CD4-positive, alpha-beta memory T cell (primary cell): ENCODE measurements at regions not wholly inside any gene's neighbourhood (a gene's known extent, or its start where the extent isn't known, plus 50 kb on each side); places are given as distances from the start of the nearest gene placed in this dataset.

ENCODE experiments used
- CTCF ChIA-PET: fragments of 350-600 bp; sonication (Branson Sonifier 250); formaldehyde crosslinking; loops from one replicate; lab custom pipeline; 2021; ENCODE audit warnings: inconsistent platforms; ENCODE audit not compliant: partially characterized antibody; lab: Charles Lee
- POLR2A ChIA-PET: fragments of 350-600 bp; sonication (Branson Sonifier 250); formaldehyde crosslinking; loops from one replicate; lab custom pipeline; 2021; ENCODE audit not compliant: partially characterized antibody; lab: Charles Lee
- DNase-seq, 5 donors: peaks; one replicate each; pipeline versions ENCODE4 v3.0.0 to v3.0.0-alpha.2; 2020 to 2022; ENCODE audit warnings: mixed read lengths in 1 of 5
- H3K27ac ChIP-seq: one replicate; pipeline ENCODE4 v1.7.0; 2013; ENCODE audit warnings: low read depth, low read length
- H3K27me3 ChIP-seq: 2 replicates; pipeline ENCODE4 v1.7.0; 2013; ENCODE audit warnings: mild to moderate bottlenecking, low read length, moderate library complexity; ENCODE audit not compliant: insufficient read depth
- H3K36me3 ChIP-seq: 2 replicates; pipeline ENCODE4 v1.7.0; 2013; ENCODE audit warnings: mild to moderate bottlenecking, low read length, moderate library complexity; ENCODE audit not compliant: insufficient read depth
- H3K4me1 ChIP-seq: 2 replicates; pipeline ENCODE4 v1.7.0; 2013; ENCODE audit warnings: mild to moderate bottlenecking, low read length, moderate library complexity; ENCODE audit not compliant: insufficient read depth
- H3K4me3 ChIP-seq, 2 donors: one replicate each; pipeline ENCODE4 v1.7.0; 2013; ENCODE audit warnings: low read length in 2 of 2, mild to moderate bottlenecking in 1 of 2
- H3K9me3 ChIP-seq, 2 donors: one replicate each; pipeline ENCODE4 v1.7.0; 2013; ENCODE audit warnings: low read length in 2 of 2, control low read depth in 1 of 2; ENCODE audit not compliant: control insufficient read depth in 1 of 2
- H3K27ac Mint-ChIP-seq, 7 donors: one replicate each; pipeline ENCODE4 v1.8.0; 2020 to 2021; ENCODE audit warnings: mixed read lengths in 7 of 7, mild to moderate bottlenecking in 6 of 7, inconsistent platforms in 3 of 7, moderate library complexity in 3 of 7
- H3K27me3 Mint-ChIP-seq, 2 donors: one replicate each; pipeline ENCODE4 v1.8.0; 2020 to 2021; ENCODE audit warnings: mixed read lengths in 2 of 2
- H3K36me3 Mint-ChIP-seq, 2 donors: one replicate each; pipeline ENCODE4 v1.8.0; 2020 to 2021; ENCODE audit warnings: mixed read lengths in 2 of 2, inconsistent platforms in 1 of 2, mild to moderate bottlenecking in 1 of 2
- H3K4me1 Mint-ChIP-seq, 4 donors: one replicate each; pipeline ENCODE4 v1.8.0; 2020 to 2021; ENCODE audit warnings: mixed read lengths in 4 of 4, mild to moderate bottlenecking in 1 of 4
- H3K4me3 Mint-ChIP-seq, 8 donors: one replicate each; pipeline ENCODE4 v1.8.0; 2020 to 2021; ENCODE audit warnings: mixed read lengths in 8 of 8, mild to moderate bottlenecking in 7 of 8, moderate library complexity in 6 of 8, inconsistent platforms in 3 of 8
- H3K9me3 Mint-ChIP-seq, 8 donors: one replicate each; pipeline ENCODE4 v1.8.0; 2020 to 2021; ENCODE audit warnings: mixed read lengths in 8 of 8, mild to moderate bottlenecking in 5 of 8, inconsistent platforms in 3 of 8, moderate library complexity in 1 of 8
- intact Hi-C: fragments of 100-400 bp; cut with micrococcal nuclease; formaldehyde crosslinking; loops from one replicate; pipeline ENCODE4 v1.15.1; 2023

DNA sequence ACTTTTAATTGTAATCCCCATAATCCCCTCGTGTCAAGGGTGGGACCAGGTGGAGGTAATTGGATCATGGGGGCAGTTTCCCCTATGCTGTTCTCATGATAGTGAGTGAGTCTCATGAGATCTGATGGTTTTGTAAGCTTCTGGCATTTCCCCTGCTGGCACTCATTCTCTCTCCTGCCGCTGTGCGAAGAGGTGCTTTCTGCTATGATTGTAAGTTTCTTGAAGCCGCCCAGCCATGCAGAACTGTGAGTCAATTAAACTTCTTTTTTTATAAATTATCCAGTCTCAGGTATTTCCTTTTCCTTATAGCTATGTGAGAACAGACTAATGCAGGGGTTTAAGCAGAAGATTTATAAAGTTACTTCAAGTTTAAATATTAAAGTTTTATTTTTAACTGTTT, 655.2 kb downstream of the EPHA4 start:
- Mint-ChIP-seq H3K27ac (no peak overlapping the region), H3K9me3 (peaks cover 0 to 4% (median 0%) of the 10 kb centered on the region in 8 donors), H3K4me1 (no peaks in the 10 kb centered on the region), H3K27me3 (no peaks in the 10 kb centered on the region), H3K36me3 (no peaks in the 10 kb centered on the region), H3K4me3 (no peak overlapping the region)
- DNase-seq: no peak
- Histone ChIP-seq H3K4me1 (no peaks in the 10 kb centered on the region), H3K36me3 (no peaks in the 10 kb centered on the region), H3K27me3 (no peaks in the 10 kb centered on the region), H3K27ac (no peak overlapping the region), H3K4me3 (no peak overlapping the region), H3K9me3 (no peaks in the 10 kb centered on the region)
- CTCF ChIA-PET: no interaction called here
- intact Hi-C loops: no loop called here
- POLR2A ChIA-PET: no interaction called here

DNA sequence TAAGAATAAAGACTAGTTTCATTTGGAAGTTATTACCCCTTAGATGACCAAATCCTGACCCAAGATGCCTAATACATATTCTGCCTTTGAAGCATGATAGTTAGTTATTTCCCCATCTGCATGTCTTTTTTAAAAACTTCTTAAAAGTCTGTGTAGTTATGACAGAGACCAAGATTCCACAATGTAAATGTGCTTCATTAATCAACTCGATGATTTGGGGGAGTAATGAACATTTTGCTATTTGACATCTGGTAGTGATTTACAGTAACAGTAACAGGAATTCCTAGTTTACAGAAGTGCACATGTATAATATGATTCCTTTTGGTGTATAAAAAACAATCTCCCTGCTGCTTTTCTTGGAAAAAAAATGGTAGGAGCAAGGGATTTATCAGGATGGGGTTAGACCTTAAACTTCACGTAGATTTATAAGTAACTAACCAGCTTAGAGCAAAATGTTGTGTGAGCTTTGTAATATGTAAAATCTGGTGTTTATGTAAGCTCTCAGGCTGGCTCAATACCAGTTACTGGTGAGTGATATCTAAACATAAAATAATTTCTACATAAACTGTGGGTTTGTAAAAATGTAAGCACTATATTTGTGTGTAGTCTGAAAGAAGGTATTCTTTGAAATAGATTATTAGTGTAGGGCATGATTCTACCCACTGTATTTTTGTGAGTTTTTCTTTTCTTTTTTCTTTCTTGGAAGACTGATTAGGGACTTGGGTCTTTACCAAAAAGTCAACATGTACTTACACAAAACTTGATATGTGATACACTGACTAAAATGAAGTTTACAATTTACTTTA, 641.6 kb downstream of the EPHA4 start:
- Histone ChIP-seq H3K4me1 (no peaks in the 10 kb centered on the region), H3K4me3 (no peak overlapping the region), H3K27me3 (no peaks in the 10 kb centered on the region), H3K27ac (no peak overlapping the region), H3K36me3 (no peaks in the 10 kb centered on the region), H3K9me3 (no peaks in the 10 kb centered on the region)
- Mint-ChIP-seq H3K4me3 (no peak overlapping the region), H3K27ac (no peak overlapping the region), H3K9me3 (peaks cover 0 to 33% (median 18%) of the 10 kb centered on the region in 8 donors), H3K4me1 (no peaks in the 10 kb centered on the region), H3K27me3 (peaks cover 0 to 2% of the 10 kb centered on the region in 2 donors), H3K36me3 (no peaks in the 10 kb centered on the region)
- ChIA-PET POLR2A (no interaction called here), CTCF (no interaction called here)
- DNase-seq: no peak
- intact Hi-C loops: no loop called here

DNA sequence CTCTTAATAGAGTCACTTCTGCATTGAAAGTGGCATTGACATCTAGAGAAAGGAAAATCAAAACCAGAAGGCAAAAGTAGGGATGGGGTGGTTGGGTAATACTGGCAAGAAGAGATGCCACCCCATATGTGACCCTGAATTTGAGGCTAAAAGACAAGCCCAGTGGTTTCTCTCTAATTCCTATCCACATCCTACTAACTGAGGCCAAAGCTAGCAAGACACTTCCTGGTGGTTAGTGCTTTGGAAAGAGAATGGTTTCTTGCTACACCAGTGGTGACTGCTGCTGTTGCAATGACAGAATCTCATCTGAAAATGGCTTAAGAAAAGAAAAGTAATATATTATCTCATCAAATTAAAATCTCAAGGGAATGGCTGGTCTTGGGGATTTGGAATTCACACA, 640.6 kb downstream of the EPHA4 start:
- ChIA-PET CTCF (no interaction called here), POLR2A (no interaction called here)
- Histone ChIP-seq H3K27ac (no peak overlapping the region), H3K36me3 (no peaks in the 10 kb centered on the region), H3K9me3 (no peaks in the 10 kb centered on the region), H3K4me3 (no peak overlapping the region), H3K27me3 (no peaks in the 10 kb centered on the region), H3K4me1 (no peaks in the 10 kb centered on the region)
- Mint-ChIP-seq H3K4me1 (no peaks in the 10 kb centered on the region), H3K27me3 (peaks cover 0 to 3% of the 10 kb centered on the region in 2 donors), H3K27ac (no peak overlapping the region), H3K36me3 (no peaks in the 10 kb centered on the region), H3K4me3 (no peak overlapping the region), H3K9me3 (peaks cover 0 to 23% (median 10%) of the 10 kb centered on the region in 8 donors)
- intact Hi-C loops: no loop called here
- DNase-seq: no peak

DNA sequence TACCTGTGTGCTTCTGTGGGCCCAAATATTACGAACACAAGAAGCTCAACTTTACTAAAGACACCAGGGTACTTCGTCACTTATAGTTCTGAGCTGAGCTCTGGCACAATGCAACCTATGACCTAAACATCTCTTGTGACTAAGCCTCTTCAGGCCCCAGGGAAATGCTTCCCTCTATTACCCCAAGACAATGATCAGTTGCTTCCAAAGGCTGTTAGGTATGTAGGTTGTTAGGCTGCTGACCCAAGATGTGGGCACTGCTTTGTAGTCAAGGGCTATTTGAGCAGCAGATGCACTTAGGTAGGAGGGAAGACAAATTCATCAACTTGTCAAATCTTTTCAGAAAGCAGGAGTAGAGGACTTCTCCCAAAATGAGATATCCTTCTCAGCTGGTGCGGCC, 640.1 kb downstream of the EPHA4 start:
- Histone ChIP-seq H3K27ac (no peak overlapping the region), H3K4me1 (no peaks in the 10 kb centered on the region), H3K36me3 (no peaks in the 10 kb centered on the region), H3K9me3 (no peaks in the 10 kb centered on the region), H3K27me3 (no peaks in the 10 kb centered on the region), H3K4me3 (no peak overlapping the region)
- H3K4me1 Mint-ChIP-seq: no peaks in the 10 kb centered on the region
- intact Hi-C loops: no loop called here
- no peak overlapping the region for H3K4me3 Mint-ChIP-seq
- H3K36me3 Mint-ChIP-seq: no peaks in the 10 kb centered on the region
- H3K9me3 Mint-ChIP-seq: peaks cover 0 to 17% (median 7%) of the 10 kb centered on the region in 8 donors
- ChIA-PET POLR2A (no interaction called here), CTCF (no interaction called here)
- peaks cover 0 to 4% of the 10 kb centered on the region in 2 donors for H3K27me3 Mint-ChIP-seq
- no peak overlapping the region for H3K27ac Mint-ChIP-seq
- no peak for DNase-seq

DNA sequence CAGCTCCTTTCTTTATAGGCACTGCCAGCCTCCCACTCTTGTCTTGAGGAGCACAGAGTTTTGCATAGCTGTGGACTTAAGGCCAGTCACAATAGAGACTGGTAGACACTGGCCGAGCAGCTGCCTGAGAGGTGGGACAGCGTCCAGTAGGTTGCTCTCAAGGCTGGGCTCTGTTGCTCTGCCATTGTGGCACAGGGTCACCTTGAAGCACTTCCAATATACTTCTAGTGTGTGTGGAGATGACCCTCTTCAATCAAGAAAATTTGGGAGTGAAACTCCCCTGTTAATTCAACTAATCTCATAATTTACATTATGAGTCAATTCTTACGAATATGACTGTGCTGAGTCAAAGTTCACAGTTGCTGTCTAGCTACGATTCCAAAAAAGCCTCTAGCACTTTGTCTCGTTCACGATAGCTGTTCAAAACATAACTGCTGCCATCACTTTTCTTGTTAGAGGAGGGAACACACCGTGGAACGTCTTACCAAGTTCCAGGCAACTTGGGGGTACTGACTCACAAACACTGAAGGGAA, 636.2 kb downstream of the EPHA4 start:
- Mint-ChIP-seq H3K4me3 (no peak overlapping the region), H3K27me3 (peaks cover 0 to 4% of the 10 kb centered on the region in 2 donors), H3K9me3 (peaks cover 0 to 3% (median 0%) of the 10 kb centered on the region in 8 donors), H3K36me3 (no peaks in the 10 kb centered on the region), H3K27ac (no peak overlapping the region), H3K4me1 (no peaks in the 10 kb centered on the region)
- Histone ChIP-seq H3K36me3 (no peaks in the 10 kb centered on the region), H3K27ac (no peak overlapping the region), H3K4me1 (no peaks in the 10 kb centered on the region), H3K9me3 (no peaks in the 10 kb centered on the region), H3K4me3 (no peak overlapping the region), H3K27me3 (no peaks in the 10 kb centered on the region)
- no peak for DNase-seq
- intact Hi-C loops: no loop called here
- CTCF ChIA-PET: no interaction called here
- POLR2A ChIA-PET: no interaction called here

DNA sequence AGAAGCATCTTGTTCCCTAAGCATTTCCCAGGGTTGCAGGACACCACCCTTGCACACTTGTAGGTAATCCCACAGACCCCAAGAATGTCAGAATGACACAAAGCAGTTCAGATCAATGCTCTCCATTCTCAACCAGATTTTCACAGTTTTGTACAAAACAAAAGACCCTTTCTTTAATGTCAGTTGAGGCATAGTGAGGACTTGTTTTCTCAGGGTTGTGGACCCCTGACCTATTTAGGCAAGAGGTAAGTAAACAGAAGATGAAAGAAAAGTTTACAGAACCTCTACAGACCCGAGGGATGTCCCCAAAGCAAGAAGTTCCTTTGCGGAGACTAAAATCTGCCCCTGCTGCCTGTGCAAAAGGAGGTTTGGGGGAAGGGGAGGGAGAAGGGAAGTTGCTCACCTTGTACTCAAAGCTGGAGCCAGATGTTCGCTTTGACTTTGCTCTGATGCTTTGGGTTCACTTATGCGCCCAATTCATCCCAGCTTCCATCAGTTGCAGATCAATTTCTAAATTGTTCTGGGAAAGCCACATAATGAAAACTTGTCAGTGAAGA, 635.4 kb downstream of the EPHA4 start:
- Histone ChIP-seq H3K9me3 (no peaks in the 10 kb centered on the region), H3K4me3 (no peak overlapping the region), H3K4me1 (no peaks in the 10 kb centered on the region), H3K27me3 (no peaks in the 10 kb centered on the region), H3K36me3 (no peaks in the 10 kb centered on the region), H3K27ac (no peak overlapping the region)
- Mint-ChIP-seq H3K36me3 (no peaks in the 10 kb centered on the region), H3K9me3 (peaks cover 0 to 3% (median 0%) of the 10 kb centered on the region in 8 donors), H3K27ac (no peak overlapping the region), H3K27me3 (peaks cover 0 to 2% of the 10 kb centered on the region in 2 donors), H3K4me3 (no peak overlapping the region), H3K4me1 (no peaks in the 10 kb centered on the region)
- intact Hi-C loops: no loop called here
- CTCF ChIA-PET: no interaction called here
- DNase-seq: no peak
- POLR2A ChIA-PET: no interaction called here

DNA sequence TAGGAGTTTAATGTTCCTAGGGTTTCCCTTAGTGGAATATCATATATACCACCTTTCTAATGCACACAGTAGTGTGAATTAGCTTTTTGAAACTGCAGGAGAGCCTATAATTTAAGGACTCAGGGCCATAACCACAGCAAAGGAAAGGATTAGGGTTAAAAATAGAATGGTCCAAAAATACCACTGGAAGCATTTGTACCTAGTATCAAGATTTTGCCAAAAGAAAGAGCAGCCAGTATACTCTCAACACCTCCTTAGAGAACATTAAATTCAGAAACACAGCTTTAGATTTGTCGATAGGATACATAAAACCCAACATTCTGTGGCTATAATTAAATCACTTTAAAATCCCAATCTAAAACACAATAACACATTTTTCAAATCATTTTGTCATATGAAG, 634.9 kb downstream of the EPHA4 start:
- CTCF ChIA-PET: no interaction called here
- Histone ChIP-seq H3K27me3 (no peaks in the 10 kb centered on the region), H3K4me3 (no peak overlapping the region), H3K9me3 (no peaks in the 10 kb centered on the region), H3K27ac (no peak overlapping the region), H3K36me3 (no peaks in the 10 kb centered on the region), H3K4me1 (no peaks in the 10 kb centered on the region)
- DNase-seq: no peak
- Mint-ChIP-seq H3K4me1 (no peaks in the 10 kb centered on the region), H3K36me3 (no peaks in the 10 kb centered on the region), H3K27me3 (peaks cover 0 to 2% of the 10 kb centered on the region in 2 donors), H3K4me3 (no peak overlapping the region), H3K27ac (no peak overlapping the region), H3K9me3 (peaks cover 0 to 3% (median 0%) of the 10 kb centered on the region in 8 donors)
- intact Hi-C loops: no loop called here
- POLR2A ChIA-PET: no interaction called here
